Amygdala (tissue), 56 donors: ENCODE measurements at regions not wholly inside any gene's neighbourhood (a gene's known extent, or its start where the extent isn't known, plus 50 kb on each side); places are given as distances from the start of the nearest gene placed in this dataset.
"Not testable (repeated sequence)": the region's sequence is repeated elsewhere in the genome, so short reads cannot be mapped to it uniquely, and the experiment has no call there.

Experiments
- DNase-seq, 56 donors: peaks; one replicate each; lab custom pipeline; 2025; lab: John Stamatoyannopoulos, UW

DNA sequence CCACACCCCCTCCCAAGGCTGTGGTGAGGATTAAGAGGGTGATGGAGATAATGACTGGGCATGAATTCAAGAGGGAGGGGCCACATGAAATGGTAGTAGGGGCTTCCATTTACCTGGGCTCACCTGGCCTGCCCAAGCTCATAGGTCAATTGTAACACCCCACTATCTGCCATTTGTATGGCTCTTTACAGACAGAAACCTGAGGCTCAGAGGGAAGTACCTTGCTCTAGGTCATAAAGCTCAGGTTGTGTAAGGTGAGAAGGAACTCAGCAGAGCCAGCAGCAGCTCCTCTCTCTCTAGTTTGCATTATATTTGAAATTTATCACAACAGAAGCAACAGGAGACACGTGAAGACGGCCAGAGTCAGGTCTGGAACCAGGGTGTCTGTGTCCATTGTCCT is 133.4 kb upstream of the ALDH1B1 start:
- no peak for DNase-seq

DNA sequence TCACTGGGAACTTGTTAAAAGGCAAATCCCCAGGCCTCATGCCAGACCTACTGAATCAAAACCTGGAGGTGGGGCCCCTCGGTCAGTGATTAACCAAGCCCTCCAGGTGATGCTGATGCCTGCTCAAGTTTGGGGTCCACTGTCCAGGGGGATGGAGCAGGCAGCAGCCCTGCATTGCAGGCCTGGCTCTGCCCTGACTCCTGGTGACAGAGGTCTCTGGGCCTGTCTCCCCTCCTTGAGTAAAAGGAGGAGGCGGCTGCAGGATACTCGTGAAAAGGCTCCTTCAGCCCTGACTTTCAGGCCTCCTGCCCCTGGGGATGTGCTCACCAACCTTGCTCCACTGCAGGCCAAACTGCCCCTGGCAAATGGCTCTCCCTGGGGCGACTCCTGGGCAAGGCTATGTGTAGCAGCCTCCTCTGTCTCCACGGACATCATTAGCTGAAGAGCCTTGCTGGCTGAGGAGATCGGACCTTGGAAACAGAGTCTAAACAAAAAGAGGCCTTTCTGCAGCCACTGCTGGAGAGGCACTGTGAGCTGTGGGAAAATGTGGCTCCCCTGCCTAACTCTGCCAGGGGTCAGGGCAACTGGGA is 134.8 kb upstream of the ALDH1B1 start:
- no peak for DNase-seq

DNA sequence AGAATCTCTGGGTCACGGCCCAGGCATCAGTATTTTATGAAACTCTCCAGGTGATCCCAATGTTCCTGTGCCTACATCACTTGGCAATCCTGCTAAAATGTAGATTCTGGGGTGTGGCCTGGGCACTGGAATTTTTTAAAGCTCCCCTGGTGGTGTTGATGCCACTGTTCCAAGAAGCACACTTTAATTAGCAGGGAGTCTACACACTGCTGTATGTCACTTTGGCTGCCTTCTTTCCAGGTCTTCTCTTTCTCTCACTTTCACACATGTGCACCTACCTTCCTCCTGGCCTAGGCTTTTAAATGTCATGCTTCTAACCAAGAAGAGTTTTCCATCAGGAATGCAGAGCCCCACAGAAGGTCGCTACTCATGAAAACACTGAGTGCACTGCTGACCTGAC is 136.0 kb upstream of the ALDH1B1 start:
- no peak for DNase-seq

DNA sequence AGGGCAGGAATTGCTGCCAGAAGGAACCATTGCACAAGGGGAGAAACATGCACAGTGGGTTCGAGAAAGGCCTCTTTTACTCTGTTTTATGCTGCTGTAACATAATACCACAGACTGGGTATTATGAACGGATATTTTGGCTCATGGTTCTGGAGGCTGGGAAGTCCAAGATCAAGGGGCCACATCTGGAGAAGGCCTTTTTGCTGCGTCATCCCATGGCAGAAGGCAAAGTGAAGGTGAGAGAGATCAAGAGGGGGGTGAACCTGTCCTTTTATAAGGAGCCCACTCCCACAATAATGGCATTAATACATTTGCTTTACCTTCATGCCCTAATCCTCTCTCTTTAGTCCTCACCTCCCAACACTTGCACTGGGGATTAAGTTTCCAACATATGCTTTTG is 136.9 kb upstream of the ALDH1B1 start:
- no peak for DNase-seq

DNA sequence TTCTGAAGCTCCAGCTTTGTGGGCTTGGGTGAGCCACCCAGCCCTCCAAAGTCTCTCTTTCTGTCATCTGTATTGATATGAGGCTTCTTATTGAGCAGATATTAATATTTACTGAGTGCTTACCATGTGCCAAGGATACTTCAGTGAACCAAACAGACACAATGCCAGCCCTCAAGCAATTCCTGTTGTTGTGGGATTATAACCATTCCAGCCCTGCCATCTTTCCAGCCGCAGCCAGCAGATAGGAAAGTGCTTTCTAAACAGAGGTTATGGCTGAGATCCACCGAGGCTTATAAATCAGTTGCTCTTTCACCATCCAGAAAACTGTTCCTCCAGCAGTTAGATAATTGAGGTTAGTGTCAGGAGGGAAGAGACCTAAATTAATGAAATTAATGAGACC is 137.7 kb upstream of the ALDH1B1 start:
- DNase-seq: no peak

DNA sequence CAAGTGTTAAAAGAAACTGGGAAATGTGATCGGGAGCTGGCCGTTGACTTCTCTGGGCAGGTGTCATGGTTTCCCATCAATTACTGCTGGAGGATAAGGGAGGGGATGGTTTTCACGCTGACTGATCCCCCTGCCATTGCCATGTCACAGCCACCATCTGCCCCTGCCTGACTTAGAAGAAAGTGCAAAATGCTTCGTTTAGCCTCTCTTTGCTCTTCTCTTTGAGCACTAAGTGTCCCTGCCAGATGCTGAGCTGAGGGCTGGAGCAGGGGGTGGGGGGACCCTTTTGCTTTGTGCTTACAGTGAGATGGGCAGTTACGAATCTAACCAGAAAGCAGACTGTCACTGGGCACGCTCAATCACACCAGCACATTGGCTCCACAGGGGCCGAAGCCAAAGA is 138.4 kb upstream of the ALDH1B1 start:
- DNase-seq: no peak

DNA sequence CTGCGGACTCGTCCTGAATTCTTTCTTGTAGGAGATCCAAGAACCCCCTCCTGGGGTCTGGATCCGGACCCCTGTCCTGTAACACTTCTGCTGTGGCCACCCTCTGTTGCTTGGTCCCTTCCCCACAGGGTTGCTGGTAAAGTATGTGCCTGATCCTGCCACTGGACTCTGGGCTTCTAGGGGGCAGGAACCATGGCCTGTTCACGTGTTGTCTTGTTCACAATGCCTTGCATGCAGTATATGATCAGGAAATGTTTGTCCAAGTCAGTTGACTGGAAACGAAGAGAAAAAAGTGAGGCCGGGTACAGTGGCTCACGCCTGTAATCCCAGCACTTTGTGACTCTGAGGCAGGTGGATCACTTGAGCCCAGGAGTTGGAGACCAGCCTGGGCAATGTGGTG is 139.3 kb upstream of the ALDH1B1 start:
- no peak for DNase-seq

DNA sequence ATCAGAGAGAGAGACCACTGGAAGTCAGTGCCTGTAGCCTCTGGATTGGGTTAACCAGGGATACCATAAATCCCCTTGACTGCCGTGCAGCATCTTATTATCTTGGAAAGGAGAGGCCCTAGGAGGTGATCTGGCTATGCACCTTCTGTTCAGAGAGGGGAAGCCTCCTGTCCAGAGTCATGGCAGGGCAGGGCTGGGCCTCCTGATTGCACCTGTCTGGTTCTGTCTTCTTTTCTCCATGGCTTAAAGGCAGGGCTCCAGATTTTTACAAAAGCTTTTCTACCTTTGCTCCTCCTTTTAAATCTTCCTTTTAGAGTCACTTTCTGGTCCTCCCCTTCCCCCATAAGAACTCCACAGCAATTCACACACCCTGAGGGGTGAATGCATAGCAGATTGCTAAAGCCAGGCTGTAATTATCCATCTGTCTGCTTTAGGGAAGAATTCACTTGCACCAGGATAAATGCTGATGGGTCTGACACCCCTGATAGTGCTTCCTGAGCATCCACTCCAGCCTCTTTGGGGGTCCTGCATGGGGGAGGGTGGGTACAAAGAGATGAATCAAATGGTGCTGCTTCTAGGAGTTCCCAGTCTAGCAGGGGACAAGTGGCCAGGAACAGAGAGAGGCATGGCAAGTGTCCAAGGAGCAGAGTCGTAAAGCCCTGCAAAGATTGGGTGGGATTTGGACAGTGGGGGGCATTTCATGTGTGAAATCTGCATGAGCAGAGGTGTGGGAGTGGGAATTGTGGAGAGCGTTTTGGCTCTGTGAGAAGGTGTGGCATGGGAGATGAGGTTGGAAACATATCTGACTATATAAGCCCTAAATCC is 141.3 kb upstream of the ALDH1B1 start:
- DNase-seq: no peak

DNA sequence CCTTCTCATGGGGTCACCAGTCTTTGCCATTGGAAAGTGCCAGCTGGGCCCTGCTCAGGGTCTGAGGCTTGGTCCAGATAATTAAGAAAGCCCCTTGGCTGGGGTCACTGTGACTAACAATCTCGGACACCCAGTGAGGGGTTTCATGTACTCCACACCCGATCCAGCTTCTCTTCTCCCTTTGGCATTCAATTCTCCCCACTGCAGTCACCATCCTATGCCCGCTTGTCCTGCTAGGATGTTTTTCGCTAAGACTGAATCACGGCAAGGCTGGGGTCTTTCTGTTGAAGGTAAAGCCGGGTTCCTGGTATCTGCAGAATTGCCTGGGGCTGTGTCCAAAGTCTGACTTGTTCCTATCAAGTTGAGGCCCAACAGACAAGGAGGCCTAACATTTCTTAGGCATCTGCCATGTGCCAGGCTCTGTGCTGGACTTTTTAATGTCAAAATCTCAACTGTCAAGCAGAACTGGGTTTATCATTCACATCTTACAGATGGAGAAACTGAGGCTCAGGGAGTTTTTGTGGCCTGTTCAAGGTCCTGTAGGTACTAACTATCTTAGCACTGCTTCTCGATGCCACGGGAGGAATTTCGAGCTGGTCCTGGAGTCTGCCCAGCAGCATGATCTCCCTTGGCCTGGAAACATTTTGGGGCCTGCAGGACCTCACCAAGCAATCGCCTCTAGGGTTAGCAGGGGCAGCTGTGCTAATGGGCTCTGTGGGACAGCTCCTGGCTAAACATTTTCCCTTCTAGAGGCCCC is 142.0 kb upstream of the ALDH1B1 start:
- DNase-seq: no peak

DNA sequence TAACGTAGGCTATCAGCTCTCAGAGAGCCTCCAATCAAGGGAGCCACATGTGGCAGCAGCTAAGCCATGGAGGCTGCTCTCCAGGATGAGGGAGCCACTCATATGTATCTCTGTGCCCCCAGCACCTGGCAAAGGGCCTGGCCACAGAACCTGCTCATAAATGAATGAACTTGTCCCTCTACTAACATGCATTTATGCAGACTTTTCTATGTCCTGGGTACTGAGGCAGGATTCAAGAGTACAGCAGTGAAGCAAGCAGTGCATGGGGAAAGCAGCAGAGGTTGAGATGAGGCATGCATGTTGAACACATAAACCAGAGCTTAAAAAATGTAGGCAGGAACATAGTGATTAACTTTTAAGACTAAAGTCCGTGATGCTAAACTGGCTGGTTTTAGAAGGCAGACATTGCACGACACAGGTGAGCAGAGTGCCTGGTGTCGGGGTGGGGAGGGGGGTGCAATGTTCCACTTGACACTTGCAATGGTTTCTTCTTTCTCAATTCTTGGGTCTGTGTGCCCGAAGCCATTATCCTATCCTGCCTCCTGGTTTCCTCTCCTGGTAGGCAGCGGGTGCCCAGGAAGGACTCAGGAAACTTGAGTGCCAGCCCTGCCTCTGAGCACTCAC is 142.8 kb upstream of the ALDH1B1 start:
- no peak for DNase-seq

DNA sequence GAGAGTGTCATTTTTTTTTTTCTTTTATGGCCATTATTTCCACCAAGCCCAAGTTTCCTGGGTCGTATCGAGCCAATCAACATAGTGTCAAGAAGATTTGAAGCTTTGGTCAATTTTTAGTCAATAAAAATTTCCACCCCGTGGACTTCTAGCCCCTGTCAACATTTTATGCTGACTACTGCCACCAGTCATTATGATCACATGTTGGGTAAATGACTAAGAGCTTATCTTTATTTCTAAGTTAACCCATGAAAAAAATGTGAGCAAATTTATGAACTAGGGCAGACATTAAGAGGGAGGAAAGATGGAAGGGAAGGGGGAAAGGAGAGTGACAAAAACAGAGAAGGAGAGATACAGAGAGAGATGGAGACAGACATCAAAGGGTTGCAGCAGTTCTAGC is 143.5 kb upstream of the ALDH1B1 start:
- DNase-seq: no peak

DNA sequence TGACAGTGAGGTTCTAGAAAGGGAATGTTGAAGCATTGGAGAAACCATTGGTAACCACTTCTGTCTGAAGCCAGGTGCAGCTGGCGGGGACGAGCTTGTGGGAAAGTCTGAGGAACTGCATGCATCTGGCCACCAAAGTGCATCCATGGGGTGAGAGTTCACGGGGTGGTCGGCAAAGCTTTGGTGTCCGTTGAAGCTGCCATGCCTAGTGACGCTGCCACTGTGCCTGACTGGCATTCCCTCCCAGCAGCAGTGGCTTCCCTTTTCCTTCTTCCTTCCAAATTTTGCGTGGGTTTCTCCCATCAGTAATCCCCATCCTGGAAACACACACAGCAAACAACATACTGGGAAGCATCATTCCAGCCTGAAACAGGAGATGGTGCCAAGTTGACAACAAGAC is 145.7 kb upstream of the ALDH1B1 start:
- DNase-seq: no peak

DNA sequence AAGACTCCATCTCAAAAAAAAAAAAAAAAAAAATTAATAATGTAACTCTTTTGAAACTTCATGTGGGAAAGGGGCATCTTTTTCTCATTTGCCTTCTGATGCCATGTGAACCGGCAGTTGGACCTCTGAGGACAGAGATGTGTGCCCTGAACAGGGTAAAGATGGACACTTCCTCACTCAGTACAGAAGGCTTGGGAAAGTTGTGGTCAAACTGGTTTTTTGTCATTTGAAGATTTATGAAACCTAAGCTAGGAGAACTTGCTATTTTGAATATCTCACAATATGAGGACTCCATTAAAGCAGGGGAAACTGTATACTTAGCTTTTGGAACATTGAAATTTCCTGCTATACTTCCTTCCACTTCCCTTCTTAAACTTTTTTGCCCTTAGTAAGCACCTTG is 147.5 kb upstream of the ALDH1B1 start:
- no peak for DNase-seq

DNA sequence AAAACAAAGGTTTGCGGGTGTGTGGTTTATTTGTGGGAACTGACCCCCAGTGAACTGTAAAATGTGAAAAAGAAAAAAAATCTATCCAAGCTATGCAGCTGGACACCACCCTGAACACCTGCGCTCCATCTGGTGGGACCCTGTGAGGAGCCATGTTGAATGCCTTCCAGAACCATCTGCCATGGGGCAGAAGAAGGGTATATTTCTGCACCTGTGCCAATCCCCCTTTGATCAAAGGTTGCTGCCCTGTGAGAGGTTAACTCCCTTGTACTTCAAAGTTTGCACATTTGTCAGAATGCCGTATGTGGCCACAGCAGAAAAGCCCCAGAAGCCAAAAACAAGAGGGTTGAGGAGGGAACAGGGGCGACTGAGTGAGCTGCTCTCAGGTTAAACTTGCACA is 148.5 kb upstream of the ALDH1B1 start:
- no peak for DNase-seq

DNA sequence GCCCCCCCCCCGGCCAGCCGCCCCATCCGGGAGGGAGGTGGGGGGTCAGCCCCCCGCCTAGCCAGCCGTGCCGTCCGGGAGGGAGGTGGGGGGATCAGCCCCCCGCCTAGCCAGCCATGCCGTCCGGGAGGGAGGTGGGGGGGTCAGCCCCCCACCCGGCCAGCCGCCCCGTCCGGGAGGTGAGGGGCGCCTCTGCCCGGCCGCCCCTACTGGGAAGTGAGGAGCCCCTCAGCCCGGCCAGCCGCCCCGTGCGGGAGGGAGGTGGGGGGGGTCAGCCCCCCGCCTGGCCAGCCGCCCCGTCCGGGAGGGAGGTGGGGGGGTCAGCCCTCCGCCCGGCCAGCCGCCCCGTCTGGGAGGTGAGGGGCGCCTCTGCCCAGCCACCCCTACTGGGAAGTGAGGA is 150.4 kb upstream of the ALDH1B1 start:
- not testable (repeated sequence) for DNase-seq

DNA sequence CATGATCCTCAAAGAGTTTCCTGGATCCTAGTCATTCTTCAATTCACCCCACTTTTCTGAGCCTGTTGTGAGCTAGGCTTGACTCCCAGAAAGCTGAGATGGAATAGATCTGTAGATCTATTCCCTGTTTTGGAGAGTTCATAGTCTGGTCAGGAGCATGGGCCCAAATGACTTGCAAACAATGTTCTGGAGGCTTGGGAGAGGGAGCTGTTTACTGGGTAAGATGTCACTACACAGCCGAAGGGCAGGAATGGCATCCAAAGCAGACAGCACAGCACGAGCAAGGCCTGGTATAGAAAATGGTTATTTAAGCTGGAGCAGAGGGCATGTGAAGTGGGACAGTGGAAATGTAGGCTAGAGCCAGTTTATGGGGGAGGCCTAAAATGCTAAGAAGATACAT is 152.5 kb upstream of the ALDH1B1 start:
- DNase-seq: no peak

DNA sequence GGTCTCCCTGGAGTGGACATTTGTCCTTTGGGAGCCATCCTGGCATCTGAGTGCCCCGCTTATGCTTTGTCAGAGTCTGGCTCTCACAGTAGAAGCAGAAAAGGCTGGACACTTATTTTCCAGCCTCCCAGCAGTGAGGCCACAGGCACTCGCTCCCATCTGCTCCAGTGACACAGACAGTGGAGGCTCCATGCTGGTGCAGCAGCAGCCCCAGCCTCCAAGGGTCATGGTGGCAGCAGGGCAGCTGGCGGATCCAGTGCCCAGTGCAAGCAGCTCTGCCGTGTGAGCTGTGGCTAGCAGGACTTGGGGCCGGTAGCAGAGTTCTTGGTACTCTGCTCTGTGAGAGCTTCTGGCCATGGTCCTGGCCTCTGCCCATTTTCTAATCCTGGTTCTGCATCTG is 157.3 kb upstream of the ALDH1B1 start:
- DNase-seq: no peak

DNA sequence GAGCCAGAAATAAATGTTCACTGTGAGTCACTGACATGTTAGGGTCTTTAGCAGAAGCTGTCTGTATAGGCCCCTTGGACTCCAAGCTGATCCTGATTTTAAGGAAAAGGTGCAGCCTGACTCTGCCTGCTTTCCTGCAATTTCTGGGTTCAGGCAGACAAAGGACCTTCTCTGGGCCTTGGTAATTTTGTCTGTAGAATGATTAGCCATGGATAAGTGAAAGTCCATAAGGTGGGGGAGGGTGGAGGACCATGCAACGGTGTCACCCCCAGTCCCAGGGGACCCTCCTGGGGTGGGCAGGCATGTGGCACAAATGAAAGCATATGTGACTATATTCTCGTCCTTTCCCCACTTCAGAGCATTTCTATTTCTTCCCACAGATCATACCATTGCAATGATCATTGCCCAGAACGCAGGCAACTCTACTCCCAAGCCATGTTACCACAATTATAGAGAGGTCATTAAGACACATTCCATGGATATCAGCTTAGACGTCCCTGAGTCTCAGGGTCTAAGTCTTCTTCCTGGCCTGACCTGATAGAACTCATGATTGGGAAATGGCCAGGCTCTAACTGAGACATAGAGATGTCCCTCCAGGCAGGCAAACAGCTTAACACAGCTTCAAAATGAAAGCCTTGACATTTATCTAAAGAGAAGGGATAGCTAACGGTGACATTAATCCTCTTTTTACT is 157.9 kb upstream of the ALDH1B1 start:
- DNase-seq: no peak

DNA sequence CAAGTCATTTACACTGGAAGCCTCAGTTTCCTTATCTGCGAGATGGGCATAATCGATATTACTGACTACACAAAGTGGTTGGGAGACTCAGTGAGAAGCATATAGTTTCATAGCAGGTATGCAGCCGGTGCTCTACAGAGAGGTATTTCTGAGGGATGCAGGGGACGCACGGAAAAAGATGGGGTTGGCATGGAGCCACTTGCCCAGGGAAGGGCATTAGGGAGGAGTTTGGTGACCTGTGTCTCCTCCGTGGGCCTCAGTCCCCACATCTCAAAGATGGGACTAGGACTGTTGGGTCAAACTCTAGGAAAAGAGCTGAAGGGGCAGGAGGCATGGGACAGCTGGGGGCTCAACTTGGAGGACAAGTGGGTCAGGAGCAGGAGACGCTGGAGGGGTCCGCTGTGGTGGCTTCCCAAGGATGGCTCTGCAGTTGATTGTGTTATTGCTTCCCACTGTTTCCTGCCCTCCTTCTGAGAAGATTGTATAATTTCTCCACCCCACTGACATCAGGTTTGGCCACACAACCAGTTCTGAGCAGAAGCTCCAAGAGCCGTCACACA is 158.6 kb upstream of the ALDH1B1 start:
- no peak for DNase-seq

DNA sequence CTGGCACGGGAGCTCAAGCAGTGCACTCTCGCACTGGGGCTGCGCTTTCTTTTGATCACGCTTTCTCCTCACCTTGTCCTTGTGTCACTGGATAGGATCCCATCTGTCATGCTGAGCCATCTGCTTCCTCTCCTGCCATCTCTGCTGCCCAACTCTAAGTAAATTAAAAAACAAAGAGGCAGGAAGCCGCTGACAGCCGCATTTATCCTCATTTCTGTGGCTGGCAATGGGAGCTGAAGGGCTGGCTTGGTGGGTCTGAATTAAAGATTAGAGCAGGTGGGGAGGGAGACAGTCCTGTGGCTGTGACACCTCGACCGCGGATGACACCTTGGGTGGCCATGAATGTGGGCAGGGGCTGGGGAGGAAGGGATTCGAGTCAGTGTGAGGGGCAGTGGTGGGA is 159.2 kb upstream of the ALDH1B1 start:
- no peak for DNase-seq
